Mucosa of rectum (tissue), 2 donors: ENCODE measurements at regions not wholly inside any gene's neighbourhood (a gene's known extent, or its start where the extent isn't known, plus 50 kb on each side); places are given as distances from the start of the nearest gene placed in this dataset.
"Not testable (repeated sequence)": the region's sequence is repeated elsewhere in the genome, so short reads cannot be mapped to it uniquely, and the experiment has no call there.

Experiments used
- H3K27ac ChIP-seq, 2 donors: one replicate each; pipeline ENCODE4 v1.7.0; 2013; ENCODE audit warnings: inconsistent platforms in 2 of 2, low read depth in 2 of 2, low read length in 2 of 2
- H3K27me3 ChIP-seq, 2 donors: one replicate each; pipeline ENCODE4 v1.7.0; 2013; ENCODE audit warnings: low read length in 2 of 2; ENCODE audit not compliant: control insufficient read depth in 2 of 2, insufficient read depth in 2 of 2
- H3K36me3 ChIP-seq, 2 donors: one replicate each; pipeline ENCODE4 v1.7.0; 2013; ENCODE audit warnings: low read length in 2 of 2; ENCODE audit not compliant: control insufficient read depth in 2 of 2, insufficient read depth in 2 of 2
- H3K4me1 ChIP-seq, 2 donors: one replicate each; pipeline ENCODE4 v1.7.0; 2013; ENCODE audit warnings: low read length in 2 of 2, mild to moderate bottlenecking in 1 of 2; ENCODE audit not compliant: control insufficient read depth in 2 of 2, insufficient read depth in 2 of 2
- H3K4me3 ChIP-seq, 2 donors: one replicate each; pipeline ENCODE4 v1.7.0; 2013; ENCODE audit warnings: low read length in 2 of 2
- H3K9ac ChIP-seq, 2 donors: one replicate each; pipeline ENCODE4 v1.7.0; 2013; ENCODE audit warnings: low read length in 2 of 2, low read depth in 1 of 2, mild to moderate bottlenecking in 1 of 2
- H3K9me3 ChIP-seq, 2 donors: one replicate each; pipeline ENCODE4 v1.7.0; 2013; ENCODE audit warnings: low read length in 2 of 2; ENCODE audit not compliant: control insufficient read depth in 2 of 2
- donor health status: healthy.
- donor health status: Normal muscosa, but diverticular disease.

GRCh38 chrX:138847930-138848329, 136.4 kb upstream of the FGF13 start:
- Histone ChIP-seq H3K27me3 (no peaks in the 10 kb centered on the region), H3K27ac (no peak overlapping the region), H3K9ac (no peak overlapping the region), H3K4me3 (no peak overlapping the region), H3K4me1 (no peaks in the 10 kb centered on the region), H3K36me3 (no peaks in the 10 kb centered on the region), H3K9me3 (no peaks in the 10 kb centered on the region)

- H3K36me3 ChIP-seq: no peaks in the 10 kb centered on the region
- no peaks in the 10 kb centered on the region for H3K27me3 ChIP-seq
- H3K27ac ChIP-seq: no peak overlapping the region
Measured at GRCh38 chrX:138845786-138846185, 134.3 kb upstream of the FGF13 start.

GRCh38 chrX:138807400-138807799, 95.9 kb upstream of the FGF13 start:
- H3K4me3 ChIP-seq, H3K36me3 ChIP-seq, H3K9me3 ChIP-seq, H3K4me1 ChIP-seq, H3K9ac ChIP-seq, H3K27ac ChIP-seq, H3K27me3 ChIP-seq: not testable (repeated sequence)

More at GRCh38 chrX:138845786-138846185, 134.3 kb upstream of the FGF13 start:
- no peaks in the 10 kb centered on the region for H3K4me1 ChIP-seq
- H3K9ac ChIP-seq: no peak overlapping the region
- no peaks in the 10 kb centered on the region for H3K9me3 ChIP-seq
- no peak overlapping the region for H3K4me3 ChIP-seq

- no peak overlapping the region for H3K9ac ChIP-seq
- H3K27ac ChIP-seq: no peak overlapping the region
- H3K4me3 ChIP-seq: no peak overlapping the region
- H3K4me1 ChIP-seq: no peaks in the 10 kb centered on the region
- no peaks in the 10 kb centered on the region for H3K36me3 ChIP-seq
- no peaks in the 10 kb centered on the region for H3K9me3 ChIP-seq
- H3K27me3 ChIP-seq: no peaks in the 10 kb centered on the region
Measured at GRCh38 chrX:138794246-138794645, 82.7 kb upstream of the FGF13 start.

GRCh38 chrX:138791551-138791950, 80.0 kb upstream of the FGF13 start:
- Histone ChIP-seq H3K9ac (no peak overlapping the region), H3K27ac (no peak overlapping the region)

GRCh38 chrX:138788771-138789170, 77.3 kb upstream of the FGF13 start:
- no peaks in the 10 kb centered on the region for H3K27me3 ChIP-seq

More at GRCh38 chrX:138791551-138791950, 80.0 kb upstream of the FGF13 start:
- Histone ChIP-seq H3K27me3 (no peaks in the 10 kb centered on the region), H3K4me3 (no peak overlapping the region), H3K4me1 (no peaks in the 10 kb centered on the region), H3K9me3 (no peaks in the 10 kb centered on the region), H3K36me3 (no peaks in the 10 kb centered on the region)

GRCh38 chrX:138778576-138778909, 67.0 kb upstream of the FGF13 start:
- H3K9ac ChIP-seq, H3K36me3 ChIP-seq, H3K4me1 ChIP-seq, H3K27ac ChIP-seq, H3K4me3 ChIP-seq, H3K27me3 ChIP-seq, H3K9me3 ChIP-seq: not testable (repeated sequence)

More at GRCh38 chrX:138788771-138789170, 77.3 kb upstream of the FGF13 start:
- Histone ChIP-seq H3K4me3 (no peak overlapping the region), H3K27ac (no peak overlapping the region), H3K9ac (no peak overlapping the region), H3K36me3 (no peaks in the 10 kb centered on the region), H3K9me3 (no peaks in the 10 kb centered on the region), H3K4me1 (no peaks in the 10 kb centered on the region)

GRCh38 chrX:138777908-138778575, 66.5 kb upstream of the FGF13 start:
- H3K9ac ChIP-seq, H3K36me3 ChIP-seq, H3K27ac ChIP-seq, H3K4me3 ChIP-seq, H3K4me1 ChIP-seq, H3K9me3 ChIP-seq, H3K27me3 ChIP-seq: not testable (repeated sequence)

- Histone ChIP-seq H3K4me3 (no peak overlapping the region), H3K27ac (no peak overlapping the region), H3K4me1 (no peaks in the 10 kb centered on the region), H3K9ac (no peak overlapping the region), H3K9me3 (no peaks in the 10 kb centered on the region), H3K27me3 (no peaks in the 10 kb centered on the region), H3K36me3 (no peaks in the 10 kb centered on the region)
Measured at GRCh38 chrX:138777230-138777629, 65.7 kb upstream of the FGF13 start.

- no peaks in the 10 kb centered on the region for H3K4me1 ChIP-seq
- no peak overlapping the region for H3K27ac ChIP-seq
- H3K9ac ChIP-seq: no peak overlapping the region
- no peak overlapping the region for H3K4me3 ChIP-seq
- H3K27me3 ChIP-seq: no peaks in the 10 kb centered on the region
- H3K9me3 ChIP-seq: no peaks in the 10 kb centered on the region
- no peaks in the 10 kb centered on the region for H3K36me3 ChIP-seq
Measured at GRCh38 chrX:138775517-138775916, 64.0 kb upstream of the FGF13 start.

GRCh38 chrX:138771047-138771446, 59.5 kb upstream of the FGF13 start:
- no peaks in the 10 kb centered on the region for H3K9me3 ChIP-seq
- no peak overlapping the region for H3K9ac ChIP-seq
- H3K36me3 ChIP-seq: no peaks in the 10 kb centered on the region
- no peak overlapping the region for H3K27ac ChIP-seq
- H3K4me1 ChIP-seq: no peaks in the 10 kb centered on the region
- no peak overlapping the region for H3K4me3 ChIP-seq
- peaks cover 0 to 3% of the 10 kb centered on the region in 2 donors for H3K27me3 ChIP-seq
